ENCODE measurements at regions not wholly inside any gene's neighbourhood (a gene's known extent, or its start where the extent isn't known, plus 50 kb on each side); places are given as distances from the start of the nearest gene placed in this dataset.

GRCh38 chr20:52864916-52865605 is 107.1 kb upstream of the TSHZ2 start:
- no peak for DNase-seq (ENCODE audit: low spot score)

GRCh38 chr20:52859156-52859876 is 112.8 kb upstream of the TSHZ2 start:
- DNase-seq (ENCODE audit: low spot score) = no peak

- no peak for DNase-seq (ENCODE audit: low spot score)
These were observed 119.4 kb upstream of the TSHZ2 start for GRCh38 chr20:52852714-52853113.

GRCh38 chr20:52847731-52848359 is 124.3 kb upstream of the TSHZ2 start:
- no peak for DNase-seq (ENCODE audit: low spot score)

GRCh38 chr20:52847029-52847660 is 125.0 kb upstream of the TSHZ2 start:
- DNase-seq (ENCODE audit: low spot score) = no peak

- no peak for DNase-seq (ENCODE audit: low spot score)
These were observed 127.1 kb upstream of the TSHZ2 start for GRCh38 chr20:52845044-52845443.

- DNase-seq (ENCODE audit: low spot score) = no peak
These were observed 128.7 kb upstream of the TSHZ2 start for GRCh38 chr20:52843425-52843824.

- no peak for DNase-seq (ENCODE audit: low spot score)
These were observed 131.2 kb upstream of the TSHZ2 start for GRCh38 chr20:52841003-52841402.

- DNase-seq (ENCODE audit: low spot score) = no peak
These were observed 132.1 kb upstream of the TSHZ2 start for GRCh38 chr20:52840041-52840440.

- no peak for DNase-seq (ENCODE audit: low spot score)
These were observed 133.5 kb upstream of the TSHZ2 start for GRCh38 chr20:52838510-52839241.

- DNase-seq (ENCODE audit: low spot score) = no peak
These were observed 134.8 kb upstream of the TSHZ2 start for GRCh38 chr20:52837378-52837777.

GRCh38 chr20:52833901-52834300 is 138.3 kb upstream of the TSHZ2 start:
- DNase-seq (ENCODE audit: low spot score) = no peak

GRCh38 chr20:52832151-52832774 is 139.9 kb upstream of the TSHZ2 start:
- no peak for DNase-seq (ENCODE audit: low spot score)

GRCh38 chr20:52830598-52830997 is 141.6 kb upstream of the TSHZ2 start:
- DNase-seq (ENCODE audit: low spot score) = no peak

- no peak for DNase-seq (ENCODE audit: low spot score)
These were observed 143.0 kb upstream of the TSHZ2 start for GRCh38 chr20:52829111-52829510.

GRCh38 chr20:52828199-52828598 is 144.0 kb upstream of the TSHZ2 start:
- DNase-seq (ENCODE audit: low spot score) = no peak

- DNase-seq (ENCODE audit: low spot score) = no peak
These were observed 145.4 kb upstream of the TSHZ2 start for GRCh38 chr20:52826722-52827121.

GRCh38 chr20:52826321-52826720 is 145.8 kb upstream of the TSHZ2 start:
- no peak for DNase-seq (ENCODE audit: low spot score)

- DNase-seq (ENCODE audit: low spot score) = no peak
These were observed 147.5 kb upstream of the TSHZ2 start for GRCh38 chr20:52824494-52825216.

- no peak for DNase-seq (ENCODE audit: low spot score)
These were observed 148.9 kb upstream of the TSHZ2 start for GRCh38 chr20:52823303-52823702.
